Colonic mucosa (tissue), 4 donors: ENCODE measurements at regions not wholly inside any gene's neighbourhood (a gene's known extent, or its start where the extent isn't known, plus 50 kb on each side); places are given as distances from the start of the nearest gene placed in this dataset.
A peak's percentile ranks its signal among the peaks of the same experiment; 100 is the strongest.
"Not testable (repeated sequence)": the region's sequence is repeated elsewhere in the genome, so short reads cannot be mapped to it uniquely, and the experiment has no call there.

ENCODE experiments used
- DNase-seq: peaks from one replicate; pipeline ENCODE4 v3.0.0-alpha.2; 2020
- H3K27ac ChIP-seq: fragments of 200-600 bp; one replicate; pipeline ENCODE4 v1.8.0; 2021
- H3K27me3 ChIP-seq: fragments of 200-600 bp; one replicate; pipeline ENCODE4 v1.8.0; 2021
- H3K36me3 ChIP-seq: fragments of 200-600 bp; one replicate; pipeline ENCODE4 v1.8.0; 2021
- H3K4me1 ChIP-seq: fragments of 200-600 bp; one replicate; pipeline ENCODE4 v1.8.0; 2021; ENCODE audit warnings: mild to moderate bottlenecking
- H3K4me3 ChIP-seq: fragments of 200-600 bp; one replicate; pipeline ENCODE4 v1.8.0; 2021
- H3K9ac ChIP-seq, 2 donors: one replicate each; pipeline ENCODE4 v1.7.0; 2013; ENCODE audit warnings: control low read depth in 2 of 2, low read depth in 2 of 2, low read length in 2 of 2
- H3K9me3 ChIP-seq: fragments of 200-600 bp; one replicate; pipeline ENCODE4 v1.8.0; 2021
- intact Hi-C: fragments of 100-400 bp; cut with DNase I; formaldehyde crosslinking; loops from one replicate; pipeline ENCODE4 v1.14.1; 2022
- donor health status: healthy.
- donor health status: DM: no; HTN: no; CAD: no.
- donor health status: DM: no; HTN: no; CAD: no.

DNA sequence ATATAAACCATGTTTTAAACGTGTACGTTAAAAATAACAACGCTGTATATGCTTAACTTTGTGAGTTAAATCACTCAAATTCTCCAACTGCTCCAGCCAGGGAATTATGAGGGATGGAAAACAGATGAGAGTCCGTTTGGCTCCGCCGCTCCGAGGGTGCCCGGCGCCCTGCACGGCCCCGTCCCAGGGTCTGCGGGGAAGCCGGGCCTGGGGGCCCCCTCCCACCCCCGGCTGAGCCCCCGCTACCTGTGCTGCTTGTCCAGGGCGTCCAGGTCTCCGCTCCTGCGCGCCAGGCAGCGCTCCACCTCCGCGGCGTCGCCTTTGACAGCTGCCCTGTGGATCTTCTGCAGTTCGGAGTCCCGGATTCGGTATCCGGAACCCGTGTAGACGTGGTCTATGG lies 415.5 kb downstream of the FOXD4L4 start:
- H3K9ac ChIP-seq, H3K4me1 ChIP-seq, H3K4me3 ChIP-seq, DNase-seq, H3K9me3 ChIP-seq, H3K27me3 ChIP-seq, intact Hi-C loops, H3K27ac ChIP-seq, H3K36me3 ChIP-seq: not testable (repeated sequence)

DNA sequence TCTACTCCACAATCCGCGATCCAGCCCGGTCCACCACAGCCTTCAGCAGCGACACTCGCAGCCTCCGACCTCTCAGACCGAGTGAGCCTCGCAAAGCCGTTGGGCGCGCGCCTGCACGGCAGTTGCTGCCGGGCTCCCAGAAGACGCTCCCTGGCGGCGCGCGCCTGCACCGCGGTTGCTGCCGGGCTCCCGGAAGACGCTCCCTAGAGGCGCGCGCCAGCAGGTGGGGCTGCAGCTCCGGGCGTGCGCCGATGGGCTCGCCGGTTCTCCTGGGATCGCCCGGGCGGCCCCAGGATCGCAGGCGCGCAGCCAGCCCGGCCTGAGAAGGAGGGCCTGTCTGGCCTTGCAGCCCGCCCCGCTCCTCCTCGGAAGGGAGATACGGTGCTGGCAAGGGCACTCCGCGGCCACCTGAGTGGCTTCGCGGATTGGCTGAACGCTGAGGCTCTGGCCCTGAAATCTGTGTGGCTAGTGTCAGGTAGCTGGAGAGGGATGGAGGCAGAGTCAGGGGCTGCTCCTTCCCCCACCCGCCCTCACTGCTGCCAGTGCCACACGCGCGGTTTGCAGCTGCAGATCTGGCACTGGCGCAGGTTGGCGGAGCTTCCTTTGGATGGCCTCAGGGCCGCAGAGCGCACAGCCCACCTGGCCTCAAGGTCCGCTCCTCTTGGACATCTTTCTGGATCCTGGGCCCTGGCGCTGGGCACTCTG lies 416.2 kb downstream of the FOXD4L4 start:
- H3K27me3 ChIP-seq, H3K27ac ChIP-seq, H3K9ac ChIP-seq, H3K4me1 ChIP-seq, H3K36me3 ChIP-seq, H3K9me3 ChIP-seq, intact Hi-C loops: not testable (repeated sequence)
- peak overlapping the region; percentile 32 for H3K4me3 ChIP-seq
- DNase-seq = peak; percentile 45

DNA sequence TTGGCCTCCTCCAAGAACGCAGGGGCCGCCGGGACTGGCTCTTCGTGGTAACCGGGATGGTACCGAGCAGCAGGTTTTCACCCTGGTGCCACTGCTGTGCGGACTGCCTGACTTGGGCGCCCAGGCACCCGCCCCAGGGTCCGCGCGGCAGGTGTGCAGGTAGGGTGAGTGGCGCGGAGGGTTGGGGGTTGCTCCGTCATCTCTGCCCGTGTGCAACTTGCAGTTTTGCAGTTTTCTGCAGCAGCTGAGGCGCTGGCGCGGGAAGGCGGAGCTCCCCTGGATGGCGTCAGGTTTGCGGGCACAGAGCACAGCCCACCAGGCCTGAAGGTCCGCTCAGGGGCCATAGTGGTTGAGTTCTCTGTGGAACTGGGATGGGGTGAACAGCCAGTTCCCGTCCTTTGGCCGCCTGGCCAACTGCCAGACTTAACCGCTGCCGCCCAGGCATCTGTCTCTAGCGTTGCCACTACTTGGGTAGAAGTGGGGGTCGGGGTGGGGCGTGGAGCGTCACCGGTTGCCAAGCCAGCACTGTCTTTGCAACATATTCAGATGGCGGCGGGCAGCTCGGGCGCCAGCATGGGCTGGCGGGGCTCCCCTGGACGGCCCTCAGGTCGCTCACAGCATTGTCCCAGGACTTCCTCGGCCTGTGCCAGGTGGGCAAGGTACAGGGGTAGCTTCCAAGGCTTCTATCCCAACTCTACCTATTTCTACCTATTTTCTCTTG lies 417.2 kb downstream of the FOXD4L4 start:
- peak overlapping the region; percentile 30 for H3K4me3 ChIP-seq
- DNase-seq, H3K27ac ChIP-seq, H3K36me3 ChIP-seq, H3K9me3 ChIP-seq, H3K27me3 ChIP-seq, H3K9ac ChIP-seq, intact Hi-C loops, H3K4me1 ChIP-seq: not testable (repeated sequence)

DNA sequence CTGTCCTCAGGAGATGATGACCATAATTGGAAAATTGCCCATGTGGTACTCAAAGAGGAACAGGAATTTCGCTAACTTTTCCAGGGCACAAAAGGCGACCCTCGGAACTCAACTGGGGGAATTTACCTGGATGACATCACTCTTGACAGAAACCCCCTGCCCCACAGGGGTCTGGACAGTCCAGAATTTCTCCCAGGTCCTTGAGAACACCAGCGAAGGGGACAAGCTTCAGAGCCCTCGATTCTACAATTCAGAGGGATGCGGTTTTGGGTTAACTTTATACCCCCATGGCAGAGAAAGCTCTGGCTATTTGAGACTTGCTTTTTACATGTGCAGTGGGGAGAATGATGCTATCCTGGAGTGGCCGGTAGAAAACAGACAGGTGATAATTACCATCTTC lies 445.4 kb downstream of the FOXD4L4 start:
- H3K4me1 ChIP-seq, DNase-seq, intact Hi-C loops, H3K9ac ChIP-seq, H3K9me3 ChIP-seq, H3K36me3 ChIP-seq, H3K4me3 ChIP-seq, H3K27me3 ChIP-seq, H3K27ac ChIP-seq: not testable (repeated sequence)

DNA sequence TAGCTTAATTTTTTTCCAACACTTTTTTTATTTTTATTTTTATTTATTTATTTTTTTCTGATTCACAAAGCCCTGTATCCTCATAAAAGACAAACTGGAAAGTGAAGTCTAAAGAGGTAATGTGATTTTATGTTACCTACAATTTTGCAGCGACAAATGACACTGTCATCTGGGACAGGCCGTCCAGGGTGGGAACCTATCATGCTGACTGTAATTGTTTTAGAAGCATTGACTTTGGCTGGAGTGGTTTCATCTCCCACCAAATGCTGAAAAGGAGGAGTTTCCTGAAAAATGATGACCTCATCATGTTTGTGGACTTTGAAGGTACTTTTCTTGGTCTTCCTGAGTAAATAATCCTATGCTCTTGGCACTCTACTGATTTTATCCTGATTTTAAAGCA lies 446.7 kb downstream of the FOXD4L4 start:
- H3K4me3 ChIP-seq, H3K9me3 ChIP-seq, H3K4me1 ChIP-seq, intact Hi-C loops, H3K27me3 ChIP-seq, H3K27ac ChIP-seq, DNase-seq, H3K36me3 ChIP-seq, H3K9ac ChIP-seq: not testable (repeated sequence)

DNA sequence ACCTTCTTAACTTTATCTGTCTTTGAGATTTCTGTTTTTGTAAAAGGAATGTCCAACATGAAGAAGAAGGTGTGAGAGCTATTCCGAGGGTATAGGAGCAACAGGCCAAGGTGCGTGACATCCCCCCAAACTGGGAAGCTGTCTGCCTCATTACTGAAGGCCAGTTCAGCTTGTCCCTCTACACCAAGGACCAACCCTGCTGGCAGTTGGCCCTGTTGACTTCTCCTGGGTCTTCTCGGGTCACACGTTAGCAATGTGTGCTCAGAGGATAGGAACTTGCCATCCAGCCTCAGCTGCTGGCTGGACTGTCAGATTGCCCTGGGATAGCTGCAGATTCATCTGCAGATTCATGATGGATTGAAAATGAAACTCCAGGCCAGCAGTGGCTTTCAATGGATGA lies 460.3 kb downstream of the FOXD4L4 start:
- H3K9me3 ChIP-seq, H3K4me1 ChIP-seq, H3K36me3 ChIP-seq, H3K9ac ChIP-seq, intact Hi-C loops, H3K4me3 ChIP-seq, H3K27ac ChIP-seq, H3K27me3 ChIP-seq, DNase-seq: not testable (repeated sequence)

DNA sequence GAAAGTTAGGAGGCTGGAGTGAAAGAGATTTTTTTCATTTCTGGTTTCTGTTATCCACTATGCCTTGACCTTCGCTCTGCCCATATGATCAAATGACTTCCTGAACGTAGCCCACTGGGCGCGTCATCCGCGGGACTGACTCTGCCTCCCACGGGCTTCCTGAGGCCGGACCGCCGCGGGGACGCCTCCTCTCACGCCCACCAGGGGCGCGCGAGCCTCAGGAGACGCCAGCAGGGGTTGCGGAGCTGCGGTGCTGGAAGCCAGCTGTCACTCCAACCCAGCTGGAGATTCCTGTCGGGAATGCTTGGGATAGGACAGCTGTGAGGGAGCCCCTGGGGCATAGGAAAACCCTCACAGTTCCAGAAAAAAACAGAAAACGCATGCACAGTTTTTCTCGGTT lies 461.5 kb downstream of the FOXD4L4 start:
- H3K27ac ChIP-seq, H3K4me3 ChIP-seq, H3K27me3 ChIP-seq, H3K9me3 ChIP-seq, DNase-seq, H3K9ac ChIP-seq, H3K36me3 ChIP-seq, H3K4me1 ChIP-seq, intact Hi-C loops: not testable (repeated sequence)

DNA sequence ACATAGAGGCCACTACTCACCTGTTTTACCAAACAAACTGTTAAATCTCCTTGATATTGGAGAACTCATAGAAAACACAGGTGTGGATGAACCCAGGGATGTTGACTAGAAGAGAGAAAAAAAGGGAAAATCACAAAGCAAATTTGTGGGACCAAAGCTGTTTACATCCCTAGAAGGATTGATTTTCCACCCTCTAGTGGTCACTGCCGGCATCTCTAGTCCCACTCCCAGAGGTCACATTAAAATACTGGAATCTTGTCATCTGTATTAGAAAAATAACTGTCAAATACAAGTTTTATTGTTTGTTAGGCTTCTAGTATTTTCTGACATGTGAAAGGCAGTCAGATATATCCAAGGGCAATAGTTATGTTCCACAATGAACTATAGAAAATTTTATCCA lies 469.7 kb downstream of the FOXD4L4 start:
- H3K4me1 ChIP-seq, H3K27me3 ChIP-seq, H3K9ac ChIP-seq, H3K9me3 ChIP-seq, H3K36me3 ChIP-seq, DNase-seq, H3K4me3 ChIP-seq, intact Hi-C loops, H3K27ac ChIP-seq: not testable (repeated sequence)

DNA sequence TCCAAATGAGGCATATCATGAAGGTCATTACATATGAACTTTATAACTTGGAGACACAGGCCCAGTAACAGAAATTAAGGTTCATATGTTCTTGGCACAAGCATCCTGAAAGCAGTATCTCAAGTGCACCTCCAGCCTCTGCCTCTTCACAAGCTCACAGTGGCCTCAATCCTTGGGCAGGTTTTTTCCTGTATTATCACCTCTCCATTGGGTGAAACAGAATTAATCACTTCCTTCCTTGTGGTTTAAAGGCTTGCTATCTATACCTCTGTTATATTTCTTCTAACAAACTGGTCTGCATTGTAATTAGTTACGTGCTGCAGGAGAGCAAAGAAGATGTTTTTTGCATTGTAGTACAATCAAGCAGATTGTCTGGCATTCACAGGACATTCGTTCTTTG lies 471.0 kb downstream of the FOXD4L4 start:
- H3K4me3 ChIP-seq, H3K4me1 ChIP-seq, H3K36me3 ChIP-seq, H3K27me3 ChIP-seq, H3K9me3 ChIP-seq, H3K9ac ChIP-seq, intact Hi-C loops, H3K27ac ChIP-seq, DNase-seq: not testable (repeated sequence)

DNA sequence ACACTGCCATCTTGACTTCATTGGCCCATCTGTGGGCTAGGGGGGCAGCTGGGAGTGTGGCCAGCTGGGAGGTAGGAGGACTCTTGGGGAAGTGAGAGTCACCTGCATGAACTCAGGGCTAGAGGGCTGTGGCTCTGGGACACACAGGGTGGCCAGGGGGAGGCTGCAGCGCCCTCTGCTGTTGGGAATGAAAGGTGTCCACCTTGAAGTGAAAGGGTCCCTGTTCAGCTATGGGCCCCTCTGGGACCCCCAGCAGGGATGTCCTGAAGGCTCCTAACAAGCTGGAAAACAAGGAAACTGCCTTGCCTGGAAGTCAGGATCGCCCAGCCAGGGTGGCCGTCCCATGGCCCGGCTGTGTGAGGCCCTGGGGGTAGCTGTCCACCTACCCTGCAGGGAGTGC lies 507.8 kb downstream of the FOXD4L4 start:
- intact Hi-C loops = not testable (repeated sequence)

DNA sequence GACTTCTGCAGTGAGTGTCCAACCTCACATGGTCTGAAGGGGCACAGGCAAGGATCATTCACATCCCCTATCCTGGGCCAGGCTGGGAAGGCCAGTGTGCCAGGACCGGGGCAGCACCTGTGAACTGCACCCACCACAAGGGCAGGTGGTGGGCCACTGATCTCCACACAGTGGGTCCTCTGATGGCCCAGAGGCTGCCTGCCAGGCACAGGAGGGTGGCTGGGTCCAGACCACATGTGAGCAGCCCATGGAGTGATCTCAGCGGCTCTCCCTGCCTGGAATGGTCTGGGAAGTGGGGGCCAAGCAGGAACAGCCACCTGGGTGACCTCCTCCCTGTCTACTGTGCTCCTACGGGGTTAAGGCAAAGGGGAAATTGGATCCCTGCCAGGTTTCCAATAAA lies 508.5 kb downstream of the FOXD4L4 start:
- H3K27ac ChIP-seq, H3K4me1 ChIP-seq, H3K9me3 ChIP-seq, H3K9ac ChIP-seq, H3K4me3 ChIP-seq, H3K36me3 ChIP-seq, DNase-seq, H3K27me3 ChIP-seq, intact Hi-C loops: not testable (repeated sequence)

More for the DNA sequence above, 507.8 kb downstream of the FOXD4L4 start:
- H3K9me3 ChIP-seq, H3K27ac ChIP-seq, H3K4me1 ChIP-seq, H3K9ac ChIP-seq, H3K27me3 ChIP-seq, DNase-seq, H3K4me3 ChIP-seq, H3K36me3 ChIP-seq: not testable (repeated sequence)

DNA sequence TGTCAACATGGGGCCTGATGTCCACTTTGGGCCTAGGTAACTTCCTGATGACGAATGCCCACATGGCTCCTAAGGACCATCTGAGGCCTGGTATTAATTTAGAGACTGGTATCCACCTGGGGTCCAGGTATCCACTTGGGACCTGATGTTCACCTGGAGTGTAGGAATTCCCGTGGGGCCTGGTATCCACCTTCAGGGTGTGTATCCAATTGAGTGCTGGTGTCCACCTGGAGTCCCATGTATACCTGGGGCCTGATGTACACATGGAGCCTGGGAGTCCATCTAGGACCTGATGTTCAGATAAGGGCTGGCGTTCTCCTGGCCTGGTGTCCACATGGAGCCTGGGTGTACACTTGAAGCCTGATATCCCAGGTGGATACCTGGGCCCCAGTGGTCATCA lies 520.6 kb downstream of the FOXD4L4 start:
- DNase-seq, H3K27me3 ChIP-seq, H3K9me3 ChIP-seq, intact Hi-C loops, H3K4me3 ChIP-seq, H3K4me1 ChIP-seq, H3K36me3 ChIP-seq, H3K9ac ChIP-seq, H3K27ac ChIP-seq: not testable (repeated sequence)

DNA sequence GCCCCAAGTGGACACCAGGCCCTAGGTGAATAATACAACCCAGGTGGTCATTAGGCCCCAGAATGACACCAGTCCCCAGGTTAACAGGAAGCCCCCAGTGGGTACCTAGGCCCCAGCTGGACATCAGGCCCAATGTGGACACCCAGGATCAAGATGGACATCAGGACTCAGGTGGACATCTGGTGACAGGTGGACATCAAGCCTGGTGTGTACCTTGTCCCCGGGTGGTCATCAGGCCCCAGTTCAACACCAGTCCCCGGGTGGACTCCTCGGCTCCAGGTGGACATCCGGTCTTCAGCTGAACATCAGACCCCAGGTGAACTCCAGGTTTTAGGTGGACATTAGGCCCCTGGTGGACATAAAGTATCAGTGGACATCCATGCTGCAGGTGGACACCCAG lies 524.6 kb downstream of the FOXD4L4 start:
- H3K9me3 ChIP-seq, H3K4me1 ChIP-seq, H3K9ac ChIP-seq, H3K27ac ChIP-seq, intact Hi-C loops, H3K4me3 ChIP-seq, H3K36me3 ChIP-seq, H3K27me3 ChIP-seq, DNase-seq: not testable (repeated sequence)

DNA sequence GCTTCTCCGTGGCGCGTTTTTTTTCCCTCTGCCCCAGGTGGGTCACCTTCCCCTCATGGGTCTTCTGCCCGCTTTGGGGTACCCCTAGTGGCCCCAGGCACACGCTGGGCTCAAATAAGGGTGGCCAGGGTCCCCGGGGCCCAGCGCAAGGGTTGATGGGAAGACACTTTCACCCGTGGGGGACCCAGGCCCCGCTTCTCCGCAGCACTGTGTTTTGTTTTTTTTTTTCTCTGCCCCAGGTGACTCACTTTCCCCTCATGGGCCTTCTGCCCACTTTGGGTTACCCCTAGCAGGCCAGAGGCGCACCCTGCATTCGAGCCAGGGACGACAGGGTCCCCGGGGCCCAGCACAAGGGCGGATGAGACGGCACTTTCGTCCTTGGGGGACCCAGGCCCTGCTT lies 526.7 kb downstream of the FOXD4L4 start:
- H3K9me3 ChIP-seq, H3K4me1 ChIP-seq, H3K9ac ChIP-seq, H3K36me3 ChIP-seq, H3K27me3 ChIP-seq, H3K27ac ChIP-seq, intact Hi-C loops, H3K4me3 ChIP-seq: not testable (repeated sequence)
- peak; percentile 13 for DNase-seq
